ENCODE measurements at regions not wholly inside any gene's neighbourhood (a gene's known extent, or its start where the extent isn't known, plus 50 kb on each side); places are given as distances from the start of the nearest gene placed in this dataset.

- TF ChIP-seq USF2 (CRISPR knock-in tag; IDR thresholded peaks at IDR 0.05), result no peak
- no peak for TF ChIP-seq RELA (CRISPR knock-in tag; IDR thresholded peaks at IDR 0.05; ENCODE audit: borderline replicate concordance)
- no peak for TF ChIP-seq NFE2L1 (CRISPR knock-in tag; IDR thresholded peaks at IDR 0.05)
- TF ChIP-seq TP53 (CRISPR knock-in tag; IDR thresholded peaks at IDR 0.05), result no peak
- no peak for TF ChIP-seq SMAD3 (CRISPR knock-in tag; IDR thresholded peaks at IDR 0.05; ENCODE audit: borderline replicate concordance)
These were observed 142.7 kb downstream of the ADCYAP1 start (continued) for GRCh38 chr18:1047406-1047805.

GRCh38 chr18:1048032-1048431, 143.4 kb downstream of the ADCYAP1 start:
- Mint-ChIP-seq H3K4me1 (peaks cover 40% of the 10 kb centered on the region), H3K27me3 (ENCODE audit: low read depth) (no peaks in the 10 kb centered on the region), H3K36me3 (peaks cover 18% of the 10 kb centered on the region), H3K27ac (no peak overlapping the region), H3K4me3 (no peak overlapping the region), H3K9me3 (peaks cover 18% of the 10 kb centered on the region)
- TF ChIP-seq MAX (CRISPR knock-in tag; IDR thresholded peaks at IDR 0.05) (no peak), FOXP4 (CRISPR knock-in tag; IDR thresholded peaks at IDR 0.05) (no peak), ZNF317 (CRISPR knock-in tag; IDR thresholded peaks at IDR 0.05; ENCODE audit: borderline replicate concordance, low read depth) (no peak), FOXK1 (CRISPR knock-in tag; IDR thresholded peaks at IDR 0.05) (no peak), PRRX2 (CRISPR knock-in tag; IDR thresholded peaks at IDR 0.05) (no peak), ZNF121 (CRISPR knock-in tag; IDR thresholded peaks at IDR 0.05) (no peak), OVOL2 (CRISPR knock-in tag; IDR thresholded peaks at IDR 0.05; ENCODE audit: borderline replicate concordance) (no peak), SMAD4 (CRISPR knock-in tag; IDR thresholded peaks at IDR 0.05) (no peak), KAT7 (CRISPR knock-in tag; IDR thresholded peaks at IDR 0.05; ENCODE audit: borderline replicate concordance) (no peak), TEAD1 (CRISPR knock-in tag; IDR thresholded peaks at IDR 0.05) (no peak), CDX4 (CRISPR knock-in tag; IDR thresholded peaks at IDR 0.05; ENCODE audit: borderline replicate concordance) (no peak), RELA (CRISPR knock-in tag; IDR thresholded peaks at IDR 0.05; ENCODE audit: borderline replicate concordance) (no peak), ZSCAN18 (CRISPR knock-in tag; IDR thresholded peaks at IDR 0.05) (no peak)
- DNase-seq (ENCODE audit: low spot score) (no peak), ATAC-seq (no peak)
- CTCF ChIA-PET, result interaction anchor here (0.9 to 1.7 kb wide), 2 partner anchors 15 to 87 kb away, joined by 5 to 7 read pairs; no protein-coding TSS in a partner anchor
- POLR2A ChIA-PET, result no interaction called here

- ChIA-PET CTCF (interaction anchor here (0.9 kb wide), 1 partner anchor 14 kb away, joined by 5 read pairs; no protein-coding TSS in a partner anchor), POLR2A (no interaction called here)
- Mint-ChIP-seq H3K27ac (no peak overlapping the region), H3K27me3 (ENCODE audit: low read depth) (no peaks in the 10 kb centered on the region), H3K4me3 (no peak overlapping the region), H3K4me1 (peaks cover 44% of the 10 kb centered on the region), H3K36me3 (peaks cover 7% of the 10 kb centered on the region), H3K9me3 (peaks cover 7% of the 10 kb centered on the region; the same call in 1 of the 2 replicates)
- DNase-seq (ENCODE audit: low spot score), result no peak
- TF ChIP-seq JAZF1 (CRISPR knock-in tag; IDR thresholded peaks at IDR 0.05) (no peak), TCF7 (CRISPR knock-in tag; IDR thresholded peaks at IDR 0.05; ENCODE audit: low read depth) (no peak)
- ATAC-seq, result no peak
These were observed 144.5 kb downstream of the ADCYAP1 start for GRCh38 chr18:1049173-1049572.

All from WTC11 (cell line).